HG03558 (cell line): ENCODE measurements at regions not wholly inside any gene's neighbourhood (a gene's known extent, or its start where the extent isn't known, plus 50 kb on each side); places are given as distances from the start of the nearest gene placed in this dataset.

Experiments used
- ATAC-seq: cut with Tn5 transposase; IDR thresholded peaks from one replicate; pipeline ENCODE4 v1.9.1; 2021; ENCODE audit warnings: moderate number of reproducible peaks; ENCODE audit not compliant: unreplicated experiment; ENCODE audit errors: extremely low read depth

- ATAC-seq: no peak
Measured at GRCh38 chr16:51641191-51641765, 490.2 kb upstream of the SALL1 start.

DNA sequence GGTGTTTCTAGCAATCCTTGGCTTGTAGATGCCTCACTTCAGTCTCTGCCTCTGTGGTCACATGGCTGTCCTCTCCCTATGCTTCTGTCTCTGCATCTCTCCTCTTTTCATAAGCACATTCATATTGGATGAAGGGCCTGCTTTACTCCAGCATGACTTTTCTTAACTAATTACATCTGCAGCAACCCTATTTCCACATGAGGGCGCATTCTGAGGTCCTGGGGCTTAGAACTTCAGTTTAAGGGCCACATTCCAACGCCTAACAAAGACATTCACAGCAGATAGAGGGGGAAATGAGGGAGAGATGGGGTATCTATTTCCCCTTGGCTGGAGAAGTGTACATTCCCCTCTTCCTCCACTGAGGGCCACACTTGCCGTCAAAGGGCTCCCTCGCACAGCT is 489.1 kb upstream of the SALL1 start:
- ATAC-seq: no peak

DNA sequence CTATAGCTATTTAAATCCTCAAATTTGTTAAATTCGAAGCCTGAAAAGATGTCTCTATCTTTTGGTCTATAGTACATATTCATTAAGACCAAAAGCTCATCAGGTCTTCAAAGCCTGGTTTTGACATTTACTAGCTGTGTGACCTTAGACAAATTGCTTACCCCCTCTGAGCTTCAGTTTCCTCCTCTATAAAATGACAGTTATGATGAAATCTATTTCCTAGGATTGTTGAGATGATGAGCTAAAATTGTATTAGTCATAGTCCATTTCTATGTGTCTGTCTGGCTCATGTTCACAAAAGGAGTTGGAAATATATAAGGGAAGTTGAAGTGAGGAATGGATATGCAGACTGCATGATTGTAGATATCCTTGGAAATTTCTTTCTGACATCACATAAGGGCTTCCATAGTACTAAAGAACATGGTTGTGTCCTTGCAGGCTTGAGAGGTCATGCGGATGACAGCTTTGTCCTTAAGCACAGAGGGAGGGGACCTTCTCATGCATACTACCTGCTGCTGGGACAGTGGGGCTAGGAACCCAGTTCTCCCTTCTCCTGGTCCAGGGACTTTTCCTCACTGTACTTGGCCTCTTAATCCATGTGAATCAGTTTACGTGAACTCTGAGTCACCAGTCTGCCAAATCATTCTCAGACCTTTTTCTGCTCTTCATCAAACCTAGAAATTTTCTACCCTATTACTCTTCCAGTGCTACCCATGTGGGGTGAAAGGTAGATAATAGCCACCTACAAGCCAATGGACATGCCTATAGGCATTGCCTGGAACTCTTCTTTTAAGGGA is 487.5 kb upstream of the SALL1 start:
- no peak for ATAC-seq

GRCh38 chr16:51637770-51638094 is 486.7 kb upstream of the SALL1 start:
- no peak for ATAC-seq

DNA sequence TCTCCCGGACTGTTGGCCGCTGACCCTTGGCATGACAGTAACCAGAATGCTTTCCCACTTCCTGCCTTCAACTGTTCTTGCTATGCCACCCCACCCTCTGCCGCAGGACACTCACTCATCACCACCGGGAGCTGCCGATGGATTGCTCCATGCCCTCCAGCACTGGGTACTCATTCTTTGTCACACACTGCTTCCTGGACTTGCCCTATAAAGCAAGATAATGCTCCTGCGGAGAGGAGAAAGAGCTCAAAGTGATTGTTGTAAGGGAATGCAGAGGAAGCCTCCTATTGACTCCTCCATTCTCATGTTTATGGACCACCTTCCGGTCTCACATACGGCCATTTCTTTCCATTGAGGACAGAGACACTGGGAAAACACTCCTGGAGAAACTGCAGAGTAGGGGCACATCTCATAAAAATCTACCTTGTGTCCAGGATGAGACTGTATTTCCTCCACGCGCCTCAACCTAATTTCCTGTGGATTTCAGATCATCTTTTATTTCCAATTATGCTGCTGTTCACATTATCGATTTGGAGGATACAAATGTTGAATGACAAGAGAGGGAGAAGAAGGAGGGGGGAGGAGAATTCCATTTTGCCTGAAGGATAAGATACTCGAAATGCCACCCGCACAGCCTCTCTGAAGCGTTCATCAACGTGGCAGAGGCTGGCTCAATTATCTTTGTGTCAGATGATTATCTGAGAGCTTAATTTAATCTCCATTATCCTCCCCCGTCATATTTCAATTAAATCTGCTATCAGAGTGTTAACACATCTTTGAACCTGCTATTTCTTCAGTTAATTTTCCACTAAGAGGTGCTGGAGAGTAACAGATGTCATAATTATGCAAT is 486.1 kb upstream of the SALL1 start:
- no peak for ATAC-seq

GRCh38 chr16:51635181-51635580 is 484.1 kb upstream of the SALL1 start:
- no peak for ATAC-seq

DNA sequence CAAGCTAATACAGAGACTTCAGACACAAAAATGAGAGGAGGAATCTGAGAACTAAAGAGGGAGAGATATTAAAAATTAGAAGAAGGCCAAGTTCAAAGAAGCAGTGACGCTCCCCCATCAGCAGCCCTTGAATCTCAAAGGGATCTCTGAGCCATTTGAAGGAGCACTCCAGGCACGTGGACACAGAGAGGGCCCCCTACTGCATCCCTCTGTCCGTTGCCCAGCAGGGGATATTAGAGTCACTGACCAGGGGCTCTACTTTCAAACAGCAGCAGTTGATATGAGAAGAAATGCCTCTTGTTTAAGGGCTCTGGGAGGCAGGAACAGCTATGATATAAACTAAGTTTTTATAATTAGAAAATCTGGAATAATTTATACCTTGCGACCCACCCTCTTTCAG is 479.0 kb upstream of the SALL1 start:
- no peak for ATAC-seq

GRCh38 chr16:51629576-51629975 is 478.5 kb upstream of the SALL1 start:
- no peak for ATAC-seq

GRCh38 chr16:51624080-51624775 is 473.2 kb upstream of the SALL1 start:
- ATAC-seq: no peak

DNA sequence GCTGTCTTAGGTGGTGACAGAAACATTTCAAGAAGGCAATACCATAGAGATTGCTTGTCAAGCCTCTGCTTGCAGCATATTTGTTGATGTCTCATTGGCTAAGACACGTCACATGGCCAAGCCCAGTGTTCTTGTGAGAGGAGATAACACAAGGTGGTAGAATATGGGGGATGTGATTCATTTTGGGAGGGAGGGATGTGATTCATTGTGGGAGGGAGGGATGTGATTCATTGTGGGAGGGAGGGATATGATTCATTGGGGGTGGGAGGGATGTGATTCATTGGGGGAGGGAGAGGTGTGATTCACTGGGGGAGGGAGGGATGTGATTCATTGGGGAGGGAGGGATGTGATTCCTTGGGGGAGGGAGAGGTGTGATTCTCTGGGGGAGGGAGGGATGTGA is 470.5 kb upstream of the SALL1 start:
- ATAC-seq: no peak

GRCh38 chr16:51615141-51615540 is 464.1 kb upstream of the SALL1 start:
- no peak for ATAC-seq

GRCh38 chr16:51607201-51607651 is 456.2 kb upstream of the SALL1 start:
- no peak for ATAC-seq

DNA sequence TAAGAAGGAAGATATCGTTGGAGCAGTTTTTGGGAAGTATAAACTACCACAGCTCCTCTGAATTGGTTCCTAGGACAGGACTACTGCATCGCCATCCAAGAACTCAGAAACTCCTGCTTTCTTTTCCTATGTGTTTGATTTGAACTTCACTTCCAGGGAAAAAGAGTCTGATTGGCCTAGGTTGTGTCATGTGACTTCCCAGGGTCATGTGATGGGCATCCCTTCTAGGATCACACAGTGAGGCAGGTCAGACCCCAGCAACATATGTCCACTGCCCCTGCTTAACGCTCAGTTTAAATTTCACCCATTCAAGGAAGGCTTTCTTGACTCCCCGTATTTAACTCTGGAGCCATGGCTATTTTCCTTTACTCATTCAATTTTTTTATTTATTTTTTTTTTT is 445.2 kb upstream of the SALL1 start:
- no peak for ATAC-seq

DNA sequence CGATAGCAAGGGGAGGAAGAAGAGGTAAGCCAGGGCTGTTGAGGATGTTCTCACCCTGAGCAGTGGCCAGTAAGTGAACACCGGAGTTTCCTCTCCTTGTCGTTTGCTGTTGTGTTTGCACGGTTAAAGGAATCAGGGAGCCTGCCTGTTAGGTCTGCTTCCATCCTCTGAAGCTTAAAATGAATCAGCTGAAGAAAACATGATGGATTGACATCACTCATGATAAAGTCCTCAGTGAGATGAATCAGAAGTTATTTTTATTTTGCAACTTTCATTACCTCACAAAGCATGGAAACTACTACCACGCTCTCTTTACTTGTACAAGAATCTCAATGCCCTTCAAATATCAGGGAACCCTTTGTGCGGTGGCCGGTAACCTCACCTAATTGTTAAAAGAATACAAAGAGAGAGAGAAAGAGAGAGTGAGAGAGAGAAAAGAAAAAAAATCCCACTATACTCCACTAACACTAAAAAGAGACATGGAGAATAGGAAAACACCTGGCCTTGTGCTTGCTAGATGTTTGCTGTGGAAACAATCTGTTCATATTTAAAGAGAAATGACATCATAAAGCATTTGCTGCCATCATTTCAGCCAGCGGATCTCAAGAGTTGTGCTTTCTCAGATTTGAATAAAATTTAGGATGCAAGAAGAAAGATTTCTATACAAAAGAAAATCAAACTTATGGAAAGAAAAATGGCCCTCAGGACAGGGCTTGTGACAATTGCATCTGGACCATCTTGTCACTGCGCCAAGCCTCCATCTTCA is 441.6 kb upstream of the SALL1 start:
- ATAC-seq: no peak

GRCh38 chr16:51592001-51592501 is 441.0 kb upstream of the SALL1 start:
- no peak for ATAC-seq

- ATAC-seq: no peak
Measured at GRCh38 chr16:51591480-51591879, 440.4 kb upstream of the SALL1 start.

DNA sequence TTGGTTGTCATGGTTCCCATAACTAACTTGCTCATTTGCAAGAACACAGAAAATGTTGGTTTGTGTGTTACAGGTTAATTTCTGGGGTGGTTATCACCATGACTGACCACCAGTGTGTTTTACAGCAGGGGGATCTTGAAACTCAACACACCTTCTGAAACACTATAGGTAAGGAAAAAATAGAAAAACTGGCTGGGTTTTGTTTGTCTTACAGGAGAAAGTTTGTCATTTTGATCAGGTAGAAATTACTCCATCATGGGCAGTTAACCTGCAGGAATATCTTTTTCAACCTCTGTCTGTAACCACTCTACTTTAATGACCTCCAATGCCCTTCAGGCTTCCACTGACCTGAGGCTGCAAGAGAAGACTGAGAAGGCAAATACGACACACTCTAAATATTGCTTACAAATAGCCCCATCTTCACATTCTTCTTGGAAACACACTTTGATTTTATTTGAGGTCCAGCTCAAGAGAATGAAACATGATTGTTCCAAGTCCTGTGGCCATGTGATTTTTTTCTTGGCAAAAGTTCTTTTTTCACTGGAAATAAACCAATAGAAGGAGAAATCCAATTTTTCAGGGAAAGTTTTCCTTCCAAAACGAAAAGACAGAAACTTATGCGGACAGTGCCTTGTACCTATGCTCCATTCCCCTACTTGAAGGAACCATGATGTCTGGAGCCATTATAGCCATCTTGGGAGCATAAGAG is 428.7 kb upstream of the SALL1 start:
- ATAC-seq: no peak

- ATAC-seq: no peak
Measured at GRCh38 chr16:51577621-51578303, 426.7 kb upstream of the SALL1 start.
